PFSK-1 (cell line): ENCODE measurements at regions not wholly inside any gene's neighbourhood (a gene's known extent, or its start where the extent isn't known, plus 50 kb on each side); places are given as distances from the start of the nearest gene placed in this dataset.

Source experiments
- FOXP2 ChIP-seq: optimal IDR thresholded peaks from 2 replicates; pipeline ENCODE3; 2011; ENCODE audit warnings: borderline replicate concordance, control low read depth, inconsistent platforms; ENCODE audit not compliant: insufficient read depth; ENCODE audit errors: extremely low read length, extremely low read depth
- POLR2AphosphoS5 ChIP-seq: IDR thresholded peaks from 2 replicates; pipeline ENCODE4 v1.6.1; 2012; ENCODE audit warnings: low read depth, mild to moderate bottlenecking, control low read depth, low read length, moderate library complexity
- SIN3A ChIP-seq: IDR thresholded peaks from 2 replicates; pipeline ENCODE4 v1.6.1; 2012; ENCODE audit warnings: mild to moderate bottlenecking, low read length, moderate library complexity, borderline replicate concordance; ENCODE audit not compliant: insufficient read depth
- TAF1 ChIP-seq: IDR thresholded peaks from 2 replicates; pipeline ENCODE4 v1.6.1; 2012; ENCODE audit warnings: low read length, control low read depth, borderline replicate concordance; ENCODE audit not compliant: insufficient read depth
- TF ChIP-seq, protein P1 (sequence below), 2 experiments: IDR thresholded peaks; 2 replicates each; pipeline versions ENCODE4 v1.6.1 to v1.8.0; 2011 to 2012; ENCODE audit warnings: low read depth in 2 of 2, low read length in 2 of 2, control low read depth in 1 of 2, inconsistent platforms in 1 of 2, mild to moderate bottlenecking in 1 of 2, moderate library complexity in 1 of 2; ENCODE audit not compliant: insufficient read depth in 1 of 2

DNA sequence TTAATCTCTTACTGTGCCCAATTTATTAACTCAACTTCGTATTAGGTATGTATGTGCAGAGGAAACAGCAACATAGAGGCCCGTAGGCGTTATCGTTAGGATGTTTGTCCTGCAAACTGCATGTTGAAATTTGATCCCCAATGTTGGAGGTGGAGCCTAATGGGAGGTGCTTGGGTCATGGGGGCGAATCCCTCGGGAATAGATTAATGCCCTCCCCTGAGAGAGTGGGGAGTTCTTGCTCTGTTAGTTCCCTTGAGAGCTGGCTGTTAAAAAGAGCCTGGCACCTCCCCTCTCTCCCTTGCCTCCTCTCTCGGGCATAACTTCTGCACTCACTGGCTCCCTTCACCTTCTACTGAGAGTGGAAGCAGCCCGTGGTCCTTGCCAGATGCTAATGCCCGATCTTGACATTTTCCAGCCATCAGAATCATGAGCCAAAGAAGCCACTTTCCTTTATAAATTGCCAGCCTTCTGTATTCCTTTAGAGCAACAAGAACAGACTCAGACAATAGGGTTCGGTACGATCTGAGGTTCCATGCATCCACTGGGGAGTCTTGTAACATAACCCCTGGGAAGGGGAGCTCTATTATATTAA is 149.0 kb upstream of the RAB4A start:
- TF ChIP-seq, protein P1, sequence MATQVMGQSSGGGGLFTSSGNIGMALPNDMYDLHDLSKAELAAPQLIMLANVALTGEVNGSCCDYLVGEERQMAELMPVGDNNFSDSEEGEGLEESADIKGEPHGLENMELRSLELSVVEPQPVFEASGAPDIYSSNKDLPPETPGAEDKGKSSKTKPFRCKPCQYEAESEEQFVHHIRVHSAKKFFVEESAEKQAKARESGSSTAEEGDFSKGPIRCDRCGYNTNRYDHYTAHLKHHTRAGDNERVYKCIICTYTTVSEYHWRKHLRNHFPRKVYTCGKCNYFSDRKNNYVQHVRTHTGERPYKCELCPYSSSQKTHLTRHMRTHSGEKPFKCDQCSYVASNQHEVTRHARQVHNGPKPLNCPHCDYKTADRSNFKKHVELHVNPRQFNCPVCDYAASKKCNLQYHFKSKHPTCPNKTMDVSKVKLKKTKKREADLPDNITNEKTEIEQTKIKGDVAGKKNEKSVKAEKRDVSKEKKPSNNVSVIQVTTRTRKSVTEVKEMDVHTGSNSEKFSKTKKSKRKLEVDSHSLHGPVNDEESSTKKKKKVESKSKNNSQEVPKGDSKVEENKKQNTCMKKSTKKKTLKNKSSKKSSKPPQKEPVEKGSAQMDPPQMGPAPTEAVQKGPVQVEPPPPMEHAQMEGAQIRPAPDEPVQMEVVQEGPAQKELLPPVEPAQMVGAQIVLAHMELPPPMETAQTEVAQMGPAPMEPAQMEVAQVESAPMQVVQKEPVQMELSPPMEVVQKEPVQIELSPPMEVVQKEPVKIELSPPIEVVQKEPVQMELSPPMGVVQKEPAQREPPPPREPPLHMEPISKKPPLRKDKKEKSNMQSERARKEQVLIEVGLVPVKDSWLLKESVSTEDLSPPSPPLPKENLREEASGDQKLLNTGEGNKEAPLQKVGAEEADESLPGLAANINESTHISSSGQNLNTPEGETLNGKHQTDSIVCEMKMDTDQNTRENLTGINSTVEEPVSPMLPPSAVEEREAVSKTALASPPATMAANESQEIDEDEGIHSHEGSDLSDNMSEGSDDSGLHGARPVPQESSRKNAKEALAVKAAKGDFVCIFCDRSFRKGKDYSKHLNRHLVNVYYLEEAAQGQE (IDR thresholded peaks at IDR 0.05; ENCODE audit: insufficient read depth in 1 of 2, low read depth in 2 of 2, low read length in 2 of 2) = no peak
- TF ChIP-seq SIN3A (no peak), TAF1 (no peak), POLR2AphosphoS5 (no peak), FOXP2 (no peak)

- TF ChIP-seq SIN3A (no peak), FOXP2 (no peak), POLR2AphosphoS5 (no peak), TAF1 (no peak)
- TF ChIP-seq, protein P1 (IDR thresholded peaks at IDR 0.05; ENCODE audit: insufficient read depth in 1 of 2, low read depth in 2 of 2, low read length in 2 of 2) = no peak
Observed at GRCh38 chr1:229122606-229123005, 148.3 kb upstream of the RAB4A start.

- TF ChIP-seq FOXP2 (no peak), SIN3A (no peak), POLR2AphosphoS5 (no peak), TAF1 (no peak)
- TF ChIP-seq, protein P1 (IDR thresholded peaks at IDR 0.05; ENCODE audit: insufficient read depth in 1 of 2, low read depth in 2 of 2, low read length in 2 of 2) = no peak
Observed at GRCh38 chr1:229124116-229124515, 146.8 kb upstream of the RAB4A start.

DNA sequence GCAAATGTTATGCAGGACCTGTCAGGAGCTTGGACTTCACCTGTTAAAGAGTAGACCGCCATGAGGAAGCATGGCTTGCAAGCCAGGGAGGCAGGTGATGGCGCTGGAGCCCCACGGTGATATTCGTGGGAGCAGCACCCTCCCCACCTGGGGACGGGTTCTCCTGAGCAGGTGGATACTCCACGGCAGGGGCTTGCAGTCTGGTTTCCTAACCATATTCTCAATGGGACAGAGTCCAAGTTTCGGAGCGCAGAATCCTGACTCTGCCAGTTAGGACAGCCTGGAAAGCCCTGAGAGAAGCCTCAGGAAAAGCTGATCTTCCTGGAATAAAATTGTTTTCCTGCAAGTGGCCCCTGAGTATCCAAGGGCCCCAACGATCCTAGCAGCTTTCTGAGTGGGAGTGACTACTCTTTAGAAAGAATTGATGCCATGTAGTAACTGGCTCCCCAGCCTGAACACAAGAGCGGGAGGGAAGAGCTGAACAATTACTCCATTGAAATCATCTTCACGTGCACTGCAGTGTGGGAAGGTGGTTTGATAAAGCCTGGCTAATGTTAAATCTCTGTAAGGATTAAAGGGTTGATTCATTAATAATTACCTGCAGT is 146.3 kb upstream of the RAB4A start:
- TF ChIP-seq FOXP2 = no peak
- TF ChIP-seq POLR2AphosphoS5 = no peak
- TF ChIP-seq, protein P1 (IDR thresholded peaks at IDR 0.05; ENCODE audit: insufficient read depth in 1 of 2, low read depth in 2 of 2, low read length in 2 of 2) = no peak

DNA sequence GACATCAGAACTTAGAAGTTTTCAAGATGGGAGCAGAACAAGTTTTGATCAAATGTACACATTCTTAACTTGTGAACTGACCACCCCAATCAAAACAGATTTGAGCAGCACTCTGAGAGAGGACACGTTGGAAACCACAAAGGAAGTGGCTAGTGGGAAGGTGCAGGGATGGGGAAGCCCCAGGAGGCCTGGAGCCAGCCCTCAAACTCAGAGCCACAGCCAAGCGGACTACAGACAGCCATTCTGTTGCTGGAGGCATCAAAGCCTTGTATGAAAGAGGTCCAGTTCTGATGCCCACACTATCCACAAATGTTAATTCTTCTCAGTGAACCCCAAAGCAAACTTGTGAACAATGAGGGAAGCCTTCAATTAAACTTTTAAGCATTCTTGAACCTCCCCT is 143.6 kb upstream of the RAB4A start:
- TF ChIP-seq, protein P1 (IDR thresholded peaks at IDR 0.05; ENCODE audit: insufficient read depth in 1 of 2, low read depth in 2 of 2, low read length in 2 of 2) = no peak
